SH-SY5Y (cell line): ENCODE measurements at regions not wholly inside any gene's neighbourhood (a gene's known extent, or its start where the extent isn't known, plus 50 kb on each side); places are given as distances from the start of the nearest gene placed in this dataset.

Source experiments
- GATA2 ChIP-seq: IDR thresholded peaks from 2 replicates; pipeline ENCODE4 v1.6.1; 2011; ENCODE audit warnings: mild to moderate bottlenecking, low read depth, low read length
- GATA3 ChIP-seq: IDR thresholded peaks from 2 replicates; pipeline ENCODE4 v1.6.1; 2011; ENCODE audit warnings: low read depth, mild to moderate bottlenecking, low read length, moderate library complexity

DNA sequence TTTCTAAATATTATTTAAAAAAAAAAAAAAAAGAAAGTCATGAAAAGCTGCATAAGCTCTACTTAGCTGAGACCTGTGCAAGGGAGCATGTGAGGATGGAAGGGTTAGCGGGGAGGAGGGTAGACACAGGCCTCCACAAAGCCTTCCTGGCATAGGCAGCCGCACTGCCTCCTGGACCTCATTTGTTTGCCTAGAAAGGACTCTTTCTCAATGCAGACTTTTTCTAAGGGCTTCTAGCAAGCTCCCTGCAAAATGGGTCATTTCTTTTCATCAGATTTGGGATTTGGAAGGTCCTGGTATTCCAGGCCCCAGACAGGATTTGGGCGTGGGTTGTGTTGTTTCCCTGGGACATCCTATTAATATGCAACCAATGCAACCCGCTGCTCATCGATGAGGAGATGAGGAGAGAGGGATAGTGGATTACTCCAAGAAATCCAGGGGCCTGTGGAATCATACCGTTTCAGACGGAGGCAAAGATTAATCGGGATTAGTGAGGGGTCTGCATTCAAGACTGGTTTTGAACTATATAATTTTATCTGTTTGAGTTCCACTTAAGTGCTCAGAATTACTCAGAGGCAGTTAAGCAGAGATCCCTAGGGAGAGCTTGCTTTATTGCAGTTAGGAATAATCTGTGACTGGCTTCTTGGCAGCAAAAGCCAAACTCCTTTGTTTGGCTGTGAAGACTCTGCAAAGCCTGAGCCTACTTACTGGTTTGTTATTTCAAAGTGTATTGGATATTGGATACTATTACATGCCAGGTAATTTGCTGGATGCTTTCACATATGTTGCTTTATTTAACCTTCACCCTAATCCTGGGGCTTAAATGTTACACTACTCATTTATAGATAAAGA is 106.9 kb upstream of the NAV2 start:
- TF ChIP-seq GATA2 (no peak), GATA3 (no peak)
